SH-SY5Y (cell line): ENCODE measurements at regions not wholly inside any gene's neighbourhood (a gene's known extent, or its start where the extent isn't known, plus 50 kb on each side); places are given as distances from the start of the nearest gene placed in this dataset.

Experiments used
- GATA2 ChIP-seq: IDR thresholded peaks from 2 replicates; pipeline ENCODE4 v1.6.1; 2011; ENCODE audit warnings: mild to moderate bottlenecking, low read depth, low read length
- GATA3 ChIP-seq: IDR thresholded peaks from 2 replicates; pipeline ENCODE4 v1.6.1; 2011; ENCODE audit warnings: low read depth, mild to moderate bottlenecking, low read length, moderate library complexity

DNA sequence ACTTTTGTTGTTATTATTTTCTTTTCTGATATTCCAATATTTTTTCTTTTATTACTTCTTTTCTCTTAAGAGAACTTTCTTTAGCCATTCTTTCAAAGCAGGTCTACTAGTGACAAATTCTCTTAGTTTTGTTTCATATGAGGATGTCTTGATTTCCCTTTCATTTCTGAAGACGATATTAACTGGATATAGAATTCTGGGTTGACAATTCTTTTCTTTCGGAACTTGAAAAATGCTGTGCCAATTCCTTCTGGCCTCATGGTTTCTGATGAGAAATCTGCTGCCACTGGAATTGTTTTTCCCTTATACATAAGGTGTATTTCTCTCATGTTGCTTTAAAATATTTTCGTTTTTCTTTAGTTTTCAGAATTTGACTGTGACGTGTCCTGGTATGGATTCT is 97.0 kb upstream of the KIF5B start:
- TF ChIP-seq GATA2 (no peak), GATA3 (no peak)
